ENCODE measurements at regions not wholly inside any gene's neighbourhood (a gene's known extent, or its start where the extent isn't known, plus 50 kb on each side); places are given as distances from the start of the nearest gene placed in this dataset.

GRCh38 chr7:63931057-63931600 is 67.5 kb upstream of the ZNF722 start:
- Mint-ChIP-seq H3K27me3 (ENCODE audit: low read depth) (no peaks in the 10 kb centered on the region), H3K4me3 (no peak overlapping the region), H3K4me1 (no peaks in the 10 kb centered on the region)

GRCh38 chr7:63931985-63932577 is 66.6 kb upstream of the ZNF722 start:
- H3K9me3 Mint-ChIP-seq, result peaks cover 40% of the 10 kb centered on the region
- H3K27me3 Mint-ChIP-seq (ENCODE audit: low read depth), result no peaks in the 10 kb centered on the region
- no peak overlapping the region for H3K27ac Mint-ChIP-seq
- TF ChIP-seq CTCF (IDR thresholded peaks at IDR 0.05; ENCODE audit: unreplicated experiment in 3 of 3), result no peak
- H3K4me1 Mint-ChIP-seq, result no peaks in the 10 kb centered on the region
- no peak overlapping the region for H3K4me3 Mint-ChIP-seq
- no peaks in the 10 kb centered on the region for H3K36me3 Mint-ChIP-seq (ENCODE audit: low read depth)

More at GRCh38 chr7:63931057-63931600, 67.5 kb upstream of the ZNF722 start:
- H3K36me3 Mint-ChIP-seq (ENCODE audit: low read depth), result no peaks in the 10 kb centered on the region
- H3K9me3 Mint-ChIP-seq, result peaks cover 43% of the 10 kb centered on the region
- no peak for TF ChIP-seq CTCF (IDR thresholded peaks at IDR 0.05; ENCODE audit: unreplicated experiment in 3 of 3)
- H3K27ac Mint-ChIP-seq, result no peak overlapping the region

All from nephron (organoid).